AG10803 (cell line): ENCODE measurements at regions not wholly inside any gene's neighbourhood (a gene's known extent, or its start where the extent isn't known, plus 50 kb on each side); places are given as distances from the start of the nearest gene placed in this dataset.

ENCODE experiments used
- DNase-seq: peaks from one replicate; pipeline ENCODE4 v3.0.0; 2010; ENCODE audit warnings: low read depth
- H3K4me3 ChIP-seq: 2 replicates; pipeline ENCODE4 v1.5.1; 2011; ENCODE audit warnings: mild to moderate bottlenecking, low read length, control low read depth
- TF ChIP-seq, protein P1 (sequence below): conservative IDR thresholded peaks from 2 replicates; pipeline ENCODE4 v1.5.1; 2011; ENCODE audit warnings: mild to moderate bottlenecking, low read length, control low read depth, inconsistent platforms

DNA sequence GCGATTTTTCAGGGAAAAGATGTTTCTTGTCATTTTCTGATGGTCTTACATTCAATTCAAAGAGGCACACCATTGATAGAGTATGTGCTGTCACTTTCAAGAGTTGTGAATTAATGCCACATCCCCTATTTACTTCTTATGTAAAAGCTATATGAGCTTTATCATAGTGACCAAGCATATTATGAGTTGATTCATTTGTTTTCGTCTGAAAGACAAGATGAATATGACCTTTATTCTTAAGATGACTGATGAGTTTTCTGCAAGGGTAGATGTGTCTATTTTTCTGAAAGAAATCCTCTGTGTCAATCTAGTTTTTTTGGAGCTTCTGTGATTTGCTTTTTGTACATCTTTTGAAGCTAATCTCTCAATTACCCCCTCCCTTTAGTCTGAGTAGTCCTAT lies 676.3 kb upstream of the ARGLU1 start:
- TF ChIP-seq, protein P1, sequence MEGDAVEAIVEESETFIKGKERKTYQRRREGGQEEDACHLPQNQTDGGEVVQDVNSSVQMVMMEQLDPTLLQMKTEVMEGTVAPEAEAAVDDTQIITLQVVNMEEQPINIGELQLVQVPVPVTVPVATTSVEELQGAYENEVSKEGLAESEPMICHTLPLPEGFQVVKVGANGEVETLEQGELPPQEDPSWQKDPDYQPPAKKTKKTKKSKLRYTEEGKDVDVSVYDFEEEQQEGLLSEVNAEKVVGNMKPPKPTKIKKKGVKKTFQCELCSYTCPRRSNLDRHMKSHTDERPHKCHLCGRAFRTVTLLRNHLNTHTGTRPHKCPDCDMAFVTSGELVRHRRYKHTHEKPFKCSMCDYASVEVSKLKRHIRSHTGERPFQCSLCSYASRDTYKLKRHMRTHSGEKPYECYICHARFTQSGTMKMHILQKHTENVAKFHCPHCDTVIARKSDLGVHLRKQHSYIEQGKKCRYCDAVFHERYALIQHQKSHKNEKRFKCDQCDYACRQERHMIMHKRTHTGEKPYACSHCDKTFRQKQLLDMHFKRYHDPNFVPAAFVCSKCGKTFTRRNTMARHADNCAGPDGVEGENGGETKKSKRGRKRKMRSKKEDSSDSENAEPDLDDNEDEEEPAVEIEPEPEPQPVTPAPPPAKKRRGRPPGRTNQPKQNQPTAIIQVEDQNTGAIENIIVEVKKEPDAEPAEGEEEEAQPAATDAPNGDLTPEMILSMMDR: no peak
- DNase-seq: no peak
- no peak overlapping the region for H3K4me3 ChIP-seq

DNA sequence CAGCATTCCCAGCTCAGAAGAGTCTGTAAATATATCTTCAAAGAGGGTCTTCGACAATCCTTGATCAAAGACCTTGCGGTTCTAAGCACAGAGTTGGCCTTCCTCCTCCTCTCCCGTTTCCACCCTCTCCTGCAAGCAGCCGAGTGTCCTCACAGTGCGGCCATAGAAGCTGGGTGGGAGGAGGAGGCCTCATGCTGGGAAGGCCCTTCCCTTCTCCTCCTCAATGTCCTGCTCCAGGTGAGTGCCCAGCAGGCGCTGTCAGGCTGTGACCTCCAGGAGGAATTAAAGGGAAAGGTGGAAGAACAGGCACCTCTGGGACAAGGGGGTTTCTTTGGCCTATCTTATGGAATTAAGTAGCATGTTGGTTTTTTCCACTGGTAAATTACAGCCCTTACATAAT lies 674.2 kb upstream of the ARGLU1 start:
- H3K4me3 ChIP-seq: no peak overlapping the region
- no peak for DNase-seq
- TF ChIP-seq, protein P1: no peak

DNA sequence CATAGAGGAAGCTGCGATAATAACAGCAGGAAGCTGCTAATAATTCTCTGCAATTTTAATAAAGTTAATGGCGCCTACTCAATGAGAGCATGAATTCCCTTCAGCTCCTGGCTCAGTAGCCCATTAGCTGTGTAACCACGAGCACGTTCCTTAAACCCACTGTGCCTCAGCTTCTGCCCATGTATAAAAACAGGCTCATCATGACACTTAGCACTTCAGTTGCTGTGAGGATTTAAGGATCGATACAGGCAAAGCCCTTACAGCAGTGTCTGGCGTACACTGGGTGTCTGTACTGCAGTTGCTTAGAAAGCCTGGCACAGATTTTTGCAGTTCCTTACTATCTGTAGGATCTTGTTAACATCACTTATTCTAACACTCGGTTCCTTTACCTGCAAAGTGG lies 673.4 kb upstream of the ARGLU1 start:
- no peak for DNase-seq
- TF ChIP-seq, protein P1: no peak
- H3K4me3 ChIP-seq: no peak overlapping the region

DNA sequence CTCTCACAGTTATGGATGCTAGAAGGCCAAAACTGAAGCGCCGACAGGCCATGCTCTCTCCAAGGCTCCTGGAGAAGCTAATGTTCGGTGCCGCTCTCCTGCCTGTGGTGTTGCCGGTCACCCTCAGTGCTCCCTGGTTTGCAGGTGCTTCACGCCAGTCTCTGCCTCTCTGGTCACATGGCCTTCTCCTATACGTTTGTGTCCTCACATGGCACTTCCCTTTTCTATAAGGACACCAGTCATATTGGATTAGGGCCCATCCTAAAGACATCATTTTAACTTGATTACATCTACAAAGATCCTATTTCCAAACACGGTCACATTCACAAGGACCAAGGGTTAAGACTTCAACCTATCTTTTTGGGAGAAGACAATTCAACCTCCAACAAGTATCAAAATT lies 671.3 kb upstream of the ARGLU1 start:
- no peak overlapping the region for H3K4me3 ChIP-seq
- TF ChIP-seq, protein P1: no peak
- no peak for DNase-seq

DNA sequence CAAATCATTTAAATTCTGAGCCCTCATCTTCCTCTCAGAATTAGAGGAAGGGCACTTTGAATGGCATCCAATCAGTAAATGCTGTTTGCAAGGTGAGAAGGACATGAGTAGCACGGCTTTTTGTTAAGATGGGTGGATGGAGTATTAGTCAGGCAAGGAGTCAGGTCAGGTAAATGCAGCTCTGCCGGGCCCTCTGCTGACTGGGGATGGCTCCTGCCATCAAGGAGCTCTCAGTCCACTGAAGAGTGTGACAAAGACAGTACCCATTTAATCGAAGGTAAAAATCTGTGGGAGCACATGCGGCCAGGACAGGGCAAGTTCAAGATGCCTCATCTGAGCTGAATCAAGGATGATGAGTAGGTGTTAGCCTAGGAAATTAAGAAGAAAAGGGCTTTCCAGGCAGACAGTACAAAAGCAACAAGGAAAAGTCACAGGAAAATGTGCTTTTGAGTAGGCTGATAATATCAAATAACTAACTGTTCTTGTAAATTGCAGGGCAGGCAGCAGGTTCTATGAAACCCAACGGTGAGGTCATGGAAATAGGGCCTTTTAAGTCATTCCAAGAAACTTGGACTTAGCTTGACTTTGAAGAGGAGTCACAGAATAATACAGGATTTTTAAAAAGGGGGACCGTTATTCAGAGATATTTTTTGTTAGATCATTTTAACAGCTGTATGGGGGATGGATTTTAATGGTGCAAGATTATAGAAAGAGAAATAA lies 670.5 kb upstream of the ARGLU1 start:
- TF ChIP-seq, protein P1: no peak
- no peak for DNase-seq
- no peak overlapping the region for H3K4me3 ChIP-seq

DNA sequence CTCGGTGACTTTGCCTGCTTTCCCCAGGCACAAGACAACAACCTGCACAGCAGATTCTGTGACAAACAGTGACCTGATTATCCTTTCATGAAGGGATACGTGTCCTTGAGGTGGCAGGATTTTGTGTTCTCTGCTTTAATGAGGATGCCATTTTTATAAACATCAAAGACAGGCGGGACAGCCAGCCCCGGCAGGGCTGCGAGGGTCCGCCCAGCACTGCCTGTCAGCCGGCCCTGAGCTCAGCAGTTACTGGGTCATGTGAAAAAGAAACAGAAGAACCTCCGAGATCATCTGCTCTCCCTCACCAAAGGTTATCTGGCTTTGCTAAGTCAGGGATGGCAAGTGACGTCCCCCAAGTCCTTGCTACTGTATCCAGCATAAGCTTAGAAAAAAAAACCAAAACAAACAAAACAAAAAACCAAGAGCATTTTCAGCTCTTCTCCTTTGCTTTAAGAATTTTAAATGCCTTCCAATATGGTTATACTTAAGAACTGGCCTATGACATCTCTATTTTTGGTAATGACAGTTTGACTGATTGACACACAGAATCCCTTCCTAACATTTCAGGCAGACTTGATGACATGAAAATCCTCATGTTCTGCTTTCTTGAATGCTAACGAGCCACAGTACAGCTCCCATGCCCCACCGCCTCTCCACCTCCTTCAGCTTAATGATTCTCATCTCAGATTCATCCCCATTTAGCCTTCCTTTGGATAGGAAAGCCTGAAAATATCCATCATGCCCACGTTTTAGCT lies 666.6 kb upstream of the ARGLU1 start:
- TF ChIP-seq, protein P1: no peak
- no peak for DNase-seq
- no peak overlapping the region for H3K4me3 ChIP-seq

DNA sequence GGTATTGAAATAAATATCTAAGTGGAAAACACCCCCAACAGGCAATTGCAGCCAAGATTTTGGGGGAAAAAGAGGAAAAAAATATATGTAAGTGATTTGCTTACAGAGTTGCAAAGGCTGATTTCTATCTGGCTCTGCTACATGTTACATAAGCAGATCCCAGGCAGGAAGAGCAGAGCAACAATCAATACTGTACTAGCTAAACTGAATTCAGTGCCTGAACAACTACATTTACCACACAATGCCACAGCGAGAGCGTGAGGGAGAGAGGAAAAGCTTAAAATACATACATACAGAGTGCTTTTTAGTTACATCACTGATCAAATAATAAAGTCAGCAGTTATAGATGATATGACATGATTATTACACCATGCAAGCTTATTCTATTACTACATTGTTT lies 665.6 kb upstream of the ARGLU1 start:
- TF ChIP-seq, protein P1: no peak
- no peak for DNase-seq
- no peak overlapping the region for H3K4me3 ChIP-seq
